ENCODE measurements at regions not wholly inside any gene's neighbourhood (a gene's known extent, or its start where the extent isn't known, plus 50 kb on each side); places are given as distances from the start of the nearest gene placed in this dataset.
"Not testable (repeated sequence)": the region's sequence is repeated elsewhere in the genome, so short reads cannot be mapped to it uniquely, and the experiment has no call there.

GRCh38 chr4:131419147-131419546 lies 1729.9 kb upstream of the PCDH10 start:
- DNase-seq (ENCODE audit: insufficient read length, low spot score) = no peak
- no peak for FAIRE-seq
- no peak for TF ChIP-seq POLR2A (IDR thresholded peaks at IDR 0.05; ENCODE audit: low read depth, low read length)

- DNase-seq (ENCODE audit: insufficient read length, low spot score) (no peak), FAIRE-seq (no peak)
- no peak for TF ChIP-seq POLR2A (IDR thresholded peaks at IDR 0.05; ENCODE audit: low read depth, low read length)
These were observed 1722.9 kb upstream of the PCDH10 start for GRCh38 chr4:131426023-131426758.

GRCh38 chr4:131427000-131427399 lies 1722.1 kb upstream of the PCDH10 start:
- no peak for DNase-seq (ENCODE audit: insufficient read length, low spot score)
- TF ChIP-seq POLR2A (IDR thresholded peaks at IDR 0.05; ENCODE audit: low read depth, low read length) = no peak
- no peak for FAIRE-seq

GRCh38 chr4:131430302-131430701 lies 1718.8 kb upstream of the PCDH10 start:
- DNase-seq (ENCODE audit: insufficient read length, low spot score) (no peak), FAIRE-seq (no peak)
- no peak for TF ChIP-seq POLR2A (IDR thresholded peaks at IDR 0.05; ENCODE audit: low read depth, low read length)

- DNase-seq (ENCODE audit: insufficient read length, low spot score) (no peak), FAIRE-seq (no peak)
- TF ChIP-seq POLR2A (IDR thresholded peaks at IDR 0.05; ENCODE audit: low read depth, low read length) = no peak
These were observed 1707.9 kb upstream of the PCDH10 start for GRCh38 chr4:131441004-131441688.

GRCh38 chr4:131447883-131448282 lies 1701.2 kb upstream of the PCDH10 start:
- FAIRE-seq = no peak
- DNase-seq (ENCODE audit: insufficient read length, low spot score) = no peak
- no peak for TF ChIP-seq POLR2A (IDR thresholded peaks at IDR 0.05; ENCODE audit: low read depth, low read length)

- no peak for TF ChIP-seq POLR2A (IDR thresholded peaks at IDR 0.05; ENCODE audit: low read depth, low read length)
- DNase-seq (ENCODE audit: insufficient read length, low spot score) (no peak), FAIRE-seq (no peak)
These were observed 1698.4 kb upstream of the PCDH10 start for GRCh38 chr4:131450572-131451209.

- FAIRE-seq = no peak
- no peak for DNase-seq (ENCODE audit: insufficient read length, low spot score)
- TF ChIP-seq POLR2A (IDR thresholded peaks at IDR 0.05; ENCODE audit: low read depth, low read length) = no peak
These were observed 1689.5 kb upstream of the PCDH10 start for GRCh38 chr4:131459430-131460101.

GRCh38 chr4:131470360-131470759 lies 1678.7 kb upstream of the PCDH10 start:
- DNase-seq (ENCODE audit: insufficient read length, low spot score) (no peak), FAIRE-seq (no peak)
- TF ChIP-seq POLR2A (IDR thresholded peaks at IDR 0.05; ENCODE audit: low read depth, low read length) = no peak

GRCh38 chr4:131488772-131489171 lies 1660.3 kb upstream of the PCDH10 start:
- DNase-seq (ENCODE audit: insufficient read length, low spot score) (no peak), FAIRE-seq (no peak)
- TF ChIP-seq POLR2A (IDR thresholded peaks at IDR 0.05; ENCODE audit: low read depth, low read length) = no peak

- FAIRE-seq; DNase-seq (ENCODE audit: insufficient read length, low spot score): not testable (repeated sequence)
These were observed 1652.9 kb upstream of the PCDH10 start for GRCh38 chr4:131496211-131496610.

- TF ChIP-seq POLR2A (IDR thresholded peaks at IDR 0.05; ENCODE audit: low read depth, low read length) = no peak
- FAIRE-seq (no peak), DNase-seq (ENCODE audit: insufficient read length, low spot score) (peak; percentile 1)
These were observed 1649.8 kb upstream of the PCDH10 start for GRCh38 chr4:131499141-131499873.

- FAIRE-seq (no peak), DNase-seq (ENCODE audit: insufficient read length, low spot score) (no peak)
- TF ChIP-seq POLR2A (IDR thresholded peaks at IDR 0.05; ENCODE audit: low read depth, low read length) = no peak
These were observed 1639.6 kb upstream of the PCDH10 start for GRCh38 chr4:131509521-131509920.

GRCh38 chr4:131526686-131527085 lies 1622.4 kb upstream of the PCDH10 start:
- no peak for TF ChIP-seq POLR2A (IDR thresholded peaks at IDR 0.05; ENCODE audit: low read depth, low read length)
- DNase-seq (ENCODE audit: insufficient read length, low spot score) = no peak
- no peak for FAIRE-seq
